ENCODE measurements at regions not wholly inside any gene's neighbourhood (a gene's known extent, or its start where the extent isn't known, plus 50 kb on each side); places are given as distances from the start of the nearest gene placed in this dataset.

- no peak for DNase-seq (ENCODE audit: extremely low spot score, unreplicated experiment)
- H3K27me3 Mint-ChIP-seq (ENCODE audit: unreplicated experiment) = no peaks in the 10 kb centered on the region
- H3K27ac Mint-ChIP-seq (ENCODE audit: unreplicated experiment) = no peak overlapping the region
- H3K9me3 Mint-ChIP-seq (ENCODE audit: unreplicated experiment) = peaks cover 3% of the 10 kb centered on the region
- no peak overlapping the region for H3K4me3 Mint-ChIP-seq (ENCODE audit: unreplicated experiment)
- H3K4me1 Mint-ChIP-seq (ENCODE audit: unreplicated experiment) = peaks cover 3% of the 10 kb centered on the region
- no peaks in the 10 kb centered on the region for H3K36me3 Mint-ChIP-seq (ENCODE audit: unreplicated experiment)
- TF ChIP-seq CTCF (IDR thresholded peaks at IDR 0.05) = no peak
Observed at GRCh38 chr6:54451516-54451915, 143.3 kb downstream of the TINAG start.

GRCh38 chr6:54463354-54464024 is 155.2 kb downstream of the TINAG start:
- H3K27me3 Mint-ChIP-seq (ENCODE audit: unreplicated experiment) = no peaks in the 10 kb centered on the region
- H3K36me3 Mint-ChIP-seq (ENCODE audit: unreplicated experiment) = no peaks in the 10 kb centered on the region
- no peak overlapping the region for H3K27ac Mint-ChIP-seq (ENCODE audit: unreplicated experiment)
- H3K4me3 Mint-ChIP-seq (ENCODE audit: unreplicated experiment) = no peak overlapping the region
- H3K9me3 Mint-ChIP-seq (ENCODE audit: unreplicated experiment) = no peaks in the 10 kb centered on the region
- DNase-seq (ENCODE audit: extremely low spot score, unreplicated experiment) = no peak
- H3K4me1 Mint-ChIP-seq (ENCODE audit: unreplicated experiment) = peaks cover 1% of the 10 kb centered on the region
- TF ChIP-seq CTCF (IDR thresholded peaks at IDR 0.05) = no peak

GRCh38 chr6:54465649-54466300 is 157.5 kb downstream of the TINAG start:
- Mint-ChIP-seq H3K9me3 (ENCODE audit: unreplicated experiment) (no peaks in the 10 kb centered on the region), H3K36me3 (ENCODE audit: unreplicated experiment) (no peaks in the 10 kb centered on the region), H3K27me3 (ENCODE audit: unreplicated experiment) (no peaks in the 10 kb centered on the region), H3K27ac (ENCODE audit: unreplicated experiment) (no peak overlapping the region), H3K4me1 (ENCODE audit: unreplicated experiment) (peaks cover 1% of the 10 kb centered on the region), H3K4me3 (ENCODE audit: unreplicated experiment) (no peak overlapping the region)
- TF ChIP-seq CTCF (IDR thresholded peaks at IDR 0.05) = no peak
- DNase-seq (ENCODE audit: extremely low spot score, unreplicated experiment) = no peak

GRCh38 chr6:54467384-54467783 is 159.1 kb downstream of the TINAG start:
- no peak overlapping the region for H3K27ac Mint-ChIP-seq (ENCODE audit: unreplicated experiment)

More at GRCh38 chr6:54467384-54467783, 159.1 kb downstream of the TINAG start:
- no peak for DNase-seq (ENCODE audit: extremely low spot score, unreplicated experiment)
- H3K4me1 Mint-ChIP-seq (ENCODE audit: unreplicated experiment) = peaks cover 1% of the 10 kb centered on the region
- H3K27me3 Mint-ChIP-seq (ENCODE audit: unreplicated experiment) = no peaks in the 10 kb centered on the region
- H3K9me3 Mint-ChIP-seq (ENCODE audit: unreplicated experiment) = no peaks in the 10 kb centered on the region
- no peaks in the 10 kb centered on the region for H3K36me3 Mint-ChIP-seq (ENCODE audit: unreplicated experiment)
- no peak for TF ChIP-seq CTCF (IDR thresholded peaks at IDR 0.05)
- H3K4me3 Mint-ChIP-seq (ENCODE audit: unreplicated experiment) = no peak overlapping the region
